Stimulated activated CD8-positive, alpha-beta memory T cell treated with anti-CD3 and anti-CD28 coated beads, Interleukin-12 subunit alpha, Interleukin-12 subunit beta, amount 100 ng/mL, for 24 hours (primary cell): ENCODE measurements at regions not wholly inside any gene's neighbourhood (a gene's known extent, or its start where the extent isn't known, plus 50 kb on each side); places are given as distances from the start of the nearest gene placed in this dataset.
A peak's percentile ranks its signal among the peaks of the same experiment; 100 is the strongest.

ENCODE experiments used
- DNase-seq: peaks from one replicate; pipeline ENCODE4 v3.0.0-alpha.2; 2020; ENCODE audit errors: extremely low read depth

DNA sequence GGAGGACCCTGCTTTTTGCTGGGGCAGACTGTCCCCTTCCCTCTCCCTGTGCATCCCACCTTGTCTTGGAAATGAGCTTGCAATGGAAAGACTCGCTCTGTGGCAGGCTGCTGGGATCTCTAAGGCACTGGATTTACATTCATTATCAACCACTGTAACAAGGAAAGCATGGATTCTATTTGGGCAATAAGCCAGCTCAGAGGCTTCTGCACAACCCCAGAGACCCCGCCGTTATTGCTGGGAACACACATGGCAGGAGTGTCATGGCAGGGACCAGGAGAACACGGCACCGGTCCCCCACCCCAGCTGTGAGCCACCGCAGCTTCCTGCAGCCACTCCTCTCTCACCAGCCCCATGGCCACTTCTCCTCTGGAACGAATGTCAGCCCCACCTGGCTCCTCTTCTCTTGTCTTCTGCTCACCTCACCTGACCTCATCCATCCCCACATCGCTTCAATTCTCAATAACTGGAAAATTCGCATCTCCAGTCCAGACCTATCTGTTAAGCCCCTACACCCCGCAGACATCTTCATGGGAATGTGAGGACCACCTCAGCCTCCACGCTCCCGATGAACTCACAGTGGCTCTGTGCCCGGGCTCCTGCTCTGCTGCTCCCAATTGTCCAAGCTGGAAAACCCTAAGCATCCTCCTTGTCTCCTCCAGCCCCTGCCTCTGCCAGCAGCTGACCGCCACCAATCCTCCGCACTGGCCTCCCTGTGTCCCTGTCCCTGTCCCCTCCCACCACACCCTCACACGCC lies 181.5 kb downstream of the USP12 start:
- no peak for DNase-seq

DNA sequence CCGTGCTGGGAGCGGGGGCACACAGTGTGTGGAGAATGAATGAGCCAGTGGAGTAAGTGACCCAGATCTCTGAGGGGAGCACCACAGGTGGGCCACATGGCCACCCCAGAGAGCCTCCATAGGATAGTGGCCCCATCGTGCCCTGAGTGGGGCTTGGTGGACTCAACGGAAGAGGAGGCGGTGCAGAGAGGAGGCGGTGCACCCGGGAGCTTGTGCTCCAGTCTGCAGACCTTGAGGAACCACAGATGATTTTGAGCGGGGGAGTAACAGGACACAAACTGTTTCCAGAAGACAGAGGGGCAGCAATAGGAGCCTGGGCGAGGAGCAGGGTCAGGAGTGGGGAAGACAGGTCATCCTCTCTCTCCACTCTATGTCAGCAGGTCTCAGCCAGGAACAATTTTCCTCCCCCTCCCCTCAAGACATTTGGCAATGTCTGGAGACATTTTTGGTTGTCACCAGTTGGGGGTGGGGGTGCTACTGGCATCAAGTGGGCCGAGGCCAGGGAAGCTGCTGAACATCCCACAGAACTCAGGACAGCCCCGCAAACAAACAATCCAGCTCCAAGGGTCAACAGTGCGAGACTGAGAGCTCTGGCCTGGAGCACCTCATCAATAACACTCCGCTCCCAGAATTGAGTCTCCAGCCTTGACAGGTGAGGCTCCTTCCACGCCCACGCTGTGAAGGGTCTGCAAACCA lies 182.2 kb downstream of the USP12 start:
- no peak for DNase-seq

DNA sequence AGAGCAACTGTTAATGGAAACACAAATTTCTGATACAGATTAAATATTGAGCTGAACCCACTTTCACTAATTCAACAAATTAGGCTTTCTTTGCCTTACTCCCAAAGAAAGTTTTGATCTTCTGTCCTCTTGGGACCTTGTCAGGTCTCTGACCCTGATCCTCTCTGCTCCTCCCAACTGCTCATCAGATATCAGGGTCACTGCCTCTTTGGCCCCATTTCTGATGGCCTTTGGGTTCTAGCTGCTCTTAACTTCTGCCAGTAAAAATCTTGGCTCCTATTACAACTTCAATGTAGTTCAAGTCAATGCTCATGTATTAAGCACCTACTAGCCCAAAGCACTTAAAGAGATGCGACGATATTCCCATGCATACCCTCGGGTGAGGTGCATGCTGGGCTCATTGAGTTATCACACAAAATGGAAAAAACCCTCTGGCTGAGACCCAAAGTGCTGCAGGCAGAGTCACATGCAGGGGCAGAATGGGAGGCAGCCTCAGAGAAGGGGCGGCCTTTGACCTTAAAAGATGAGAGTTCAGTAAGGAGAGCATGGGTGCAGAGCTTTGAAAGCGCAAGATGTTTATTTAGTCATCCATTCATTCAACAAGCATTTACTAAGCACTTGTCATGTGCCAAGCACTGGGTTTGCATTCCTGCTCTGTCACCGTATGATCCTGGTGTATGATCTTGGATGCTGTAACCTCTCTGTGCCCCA lies 183.4 kb downstream of the USP12 start:
- DNase-seq, result no peak

DNA sequence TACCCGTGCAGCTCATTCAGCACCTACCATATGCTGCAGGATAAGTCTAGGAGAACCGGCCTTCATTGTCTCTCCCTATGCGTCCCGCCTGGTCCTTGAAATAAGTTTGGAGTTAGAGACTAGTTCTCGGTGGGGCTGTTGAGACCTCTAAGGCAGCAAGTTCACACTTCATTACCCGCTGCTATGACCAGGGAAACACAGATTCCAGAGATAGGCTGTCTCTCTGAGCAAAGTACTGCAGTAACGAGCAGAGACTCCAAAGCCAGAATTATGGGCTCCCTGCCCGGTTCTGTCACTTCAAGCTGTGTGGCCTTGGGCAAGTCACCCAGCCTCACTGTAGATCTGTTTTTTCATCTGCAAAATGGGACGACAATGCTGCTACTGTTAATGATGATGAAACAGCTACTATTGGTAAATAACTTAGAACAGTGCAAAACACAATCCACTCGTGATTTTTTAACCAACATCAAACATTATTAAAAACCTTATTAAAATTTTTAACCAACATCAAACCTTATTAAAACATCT lies 184.1 kb downstream of the USP12 start:
- DNase-seq, result no peak

DNA sequence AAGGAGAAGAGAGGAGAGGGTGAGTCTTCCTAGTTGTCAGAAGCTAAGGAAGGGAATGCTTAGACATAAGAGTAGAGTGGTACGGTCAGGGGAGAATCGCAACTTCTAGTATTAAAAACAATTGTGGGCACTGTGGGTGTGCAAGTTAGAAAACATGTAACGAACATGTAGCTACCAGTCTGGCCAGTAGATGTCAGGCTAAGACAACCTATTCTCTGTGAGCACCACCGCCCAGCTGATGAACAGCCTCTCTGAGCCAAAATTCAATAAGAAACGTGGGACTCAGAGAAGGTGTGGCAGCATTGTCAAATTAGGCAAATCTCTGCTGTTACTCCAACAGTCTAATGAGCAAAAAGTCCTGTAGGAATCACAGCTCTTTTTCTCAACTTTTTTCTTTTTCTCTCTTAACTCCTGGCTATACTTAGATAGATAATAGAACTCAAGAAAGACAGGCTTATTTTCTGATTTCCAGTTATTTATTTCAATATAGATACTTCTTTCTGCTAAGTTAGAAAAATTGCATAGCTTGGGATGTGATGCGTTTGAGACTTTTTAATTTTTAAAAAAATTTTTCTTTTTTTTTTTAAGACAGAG lies 186.2 kb downstream of the USP12 start:
- DNase-seq, result peak; percentile 28

DNA sequence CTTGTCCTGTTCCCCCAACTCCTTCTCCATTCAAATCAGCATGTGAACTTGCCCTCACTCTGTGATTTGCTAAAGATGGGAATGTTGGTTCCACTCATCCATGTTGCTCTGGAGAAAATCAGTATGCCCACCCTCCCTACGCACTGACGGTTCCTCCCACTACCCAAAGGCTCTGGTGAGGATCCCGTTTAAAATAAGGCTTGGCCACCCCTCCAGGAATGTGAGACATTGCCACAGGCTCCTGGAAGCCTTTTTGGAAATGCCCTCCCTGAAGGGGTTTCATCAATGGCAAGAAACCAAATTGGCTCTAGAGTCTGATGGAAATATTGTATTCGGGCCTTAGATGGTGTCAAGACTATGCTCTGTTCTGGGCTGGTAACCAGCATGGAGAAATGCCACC lies 187.3 kb downstream of the USP12 start:
- DNase-seq, result no peak

DNA sequence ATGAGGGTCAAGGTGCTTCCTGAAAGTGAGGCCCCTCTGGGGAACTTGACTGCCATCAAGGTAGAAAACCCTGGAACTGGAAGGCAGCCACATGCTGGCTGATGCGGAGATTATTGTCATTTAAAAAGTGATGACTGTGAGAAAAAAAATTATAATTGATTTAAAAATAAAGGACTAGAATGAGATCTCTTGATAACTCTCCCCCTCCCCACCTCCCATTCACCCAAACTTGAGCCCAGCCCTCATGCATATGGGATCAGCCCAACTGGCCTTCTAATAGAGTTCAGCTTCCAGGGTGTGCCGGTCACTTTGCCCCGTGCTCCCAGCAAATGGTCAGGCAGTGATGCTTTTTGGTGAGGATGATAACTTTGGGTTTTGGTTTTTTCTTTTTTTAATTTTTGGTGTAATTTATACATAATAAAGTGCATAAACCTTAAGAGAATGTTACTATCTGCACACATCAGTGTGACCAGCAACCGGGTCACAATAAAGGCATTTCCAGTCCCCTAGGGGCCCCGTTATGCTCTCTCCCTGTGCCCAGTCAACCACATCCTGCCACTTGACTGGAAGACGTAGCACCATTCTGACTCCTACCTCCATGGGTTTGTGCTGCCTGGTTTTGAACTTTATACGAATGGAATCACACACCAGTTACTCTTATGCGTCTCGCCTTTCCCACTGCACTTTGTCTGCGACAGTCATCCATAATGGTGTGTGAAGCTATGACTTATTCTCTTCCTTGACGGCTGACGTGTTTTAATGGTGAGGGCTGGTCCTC lies 187.9 kb downstream of the USP12 start:
- DNase-seq, result no peak

DNA sequence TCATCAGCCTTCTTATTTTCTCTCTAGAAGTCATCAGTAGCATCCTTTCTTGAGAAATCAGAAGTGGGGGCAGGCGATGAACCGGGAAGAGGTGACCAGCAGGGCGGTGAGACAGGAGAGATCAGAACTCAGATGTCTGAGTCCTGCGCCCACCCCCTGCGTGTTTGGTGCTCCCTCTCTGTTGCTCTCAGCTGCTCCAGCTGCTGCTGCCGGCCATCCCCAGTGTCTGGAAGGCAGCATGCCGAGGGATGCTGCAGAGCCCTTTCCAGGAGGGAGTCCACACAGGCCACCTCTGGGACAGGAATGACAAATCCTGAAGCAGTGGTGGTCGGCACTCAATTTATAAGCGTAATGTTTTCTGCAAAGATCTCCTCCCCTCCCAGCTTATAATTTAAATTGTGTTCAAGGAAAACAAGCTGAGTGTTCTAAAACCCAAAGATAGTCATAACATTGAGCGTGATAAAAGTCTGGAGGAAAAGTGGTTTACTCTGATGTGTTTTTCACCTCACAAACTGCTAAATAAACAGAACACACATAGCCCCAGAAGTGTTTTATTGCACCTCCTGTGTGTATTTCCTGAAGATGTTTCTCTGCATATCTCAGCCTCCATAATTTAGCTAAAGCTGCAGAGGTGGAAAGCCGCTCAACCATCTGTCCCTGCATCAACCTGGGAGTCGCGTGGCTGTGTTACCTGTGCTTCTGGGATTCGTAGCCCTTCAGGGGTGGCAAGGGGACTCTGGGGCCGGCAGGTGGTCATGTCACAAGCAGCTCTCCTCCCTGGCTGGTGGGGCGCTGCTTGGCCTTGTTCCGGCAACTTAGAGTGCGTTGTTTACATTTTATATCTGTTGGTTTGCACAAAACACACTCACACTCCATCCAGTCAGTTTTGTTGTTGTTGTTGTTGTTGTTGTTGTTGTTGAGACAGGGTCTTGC lies 191.2 kb downstream of the USP12 start:
- no peak for DNase-seq

DNA sequence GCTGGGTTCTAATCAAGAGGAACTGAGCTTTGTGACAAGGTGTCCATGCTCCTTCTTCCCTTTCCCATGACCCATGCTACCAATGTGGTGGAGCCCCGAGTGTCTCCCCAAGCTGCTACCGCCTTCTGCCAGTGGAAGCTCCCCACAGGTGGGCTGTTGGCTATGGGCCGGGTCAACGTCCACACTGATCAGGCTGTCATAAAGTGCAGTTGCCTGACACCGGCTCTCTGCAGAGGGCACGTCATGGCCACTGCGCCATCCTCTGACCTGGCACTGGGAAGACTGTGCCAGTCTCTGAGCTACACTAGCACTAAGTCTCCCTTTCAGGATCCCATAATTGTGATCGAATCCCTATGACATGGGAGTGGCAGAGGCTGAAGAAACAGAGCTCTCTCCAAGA lies 192.3 kb downstream of the USP12 start:
- DNase-seq, result no peak

DNA sequence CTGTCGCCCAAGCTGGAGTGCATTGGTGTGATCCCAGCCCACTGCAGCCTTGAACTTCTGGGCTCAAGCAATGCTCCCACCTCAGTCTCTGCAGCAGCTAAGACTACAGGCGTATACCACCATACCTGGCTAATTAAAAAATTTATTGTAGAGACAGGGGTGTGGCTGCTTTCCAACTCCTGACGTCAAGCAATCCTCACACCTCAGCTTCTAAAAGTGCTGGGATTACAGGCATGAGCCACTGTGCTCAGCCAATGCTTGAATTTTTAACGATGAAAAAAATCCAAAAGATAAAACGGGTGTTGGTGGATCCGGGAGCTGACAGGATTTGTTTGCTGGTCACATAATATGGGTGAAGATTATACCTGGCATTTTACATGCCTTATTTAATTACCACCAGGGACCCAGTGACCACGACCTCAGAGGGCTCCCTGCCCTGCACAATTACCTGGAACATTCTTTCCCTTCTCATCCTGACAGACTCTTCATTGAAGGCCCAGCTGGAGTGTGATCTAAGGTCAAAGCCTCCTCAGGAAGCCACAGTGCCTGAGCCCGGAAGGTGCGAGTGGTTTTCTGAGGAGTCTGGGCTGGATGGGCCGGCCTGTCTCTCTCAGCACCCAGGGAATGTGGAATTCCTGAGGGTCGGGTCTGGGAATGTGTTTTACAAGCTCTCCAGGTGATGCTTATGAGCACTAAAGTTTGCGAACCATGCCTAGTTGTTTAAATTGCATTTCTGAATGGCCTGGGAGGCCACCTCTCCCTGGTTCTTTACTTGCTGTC lies 193.3 kb downstream of the USP12 start:
- no peak for DNase-seq

DNA sequence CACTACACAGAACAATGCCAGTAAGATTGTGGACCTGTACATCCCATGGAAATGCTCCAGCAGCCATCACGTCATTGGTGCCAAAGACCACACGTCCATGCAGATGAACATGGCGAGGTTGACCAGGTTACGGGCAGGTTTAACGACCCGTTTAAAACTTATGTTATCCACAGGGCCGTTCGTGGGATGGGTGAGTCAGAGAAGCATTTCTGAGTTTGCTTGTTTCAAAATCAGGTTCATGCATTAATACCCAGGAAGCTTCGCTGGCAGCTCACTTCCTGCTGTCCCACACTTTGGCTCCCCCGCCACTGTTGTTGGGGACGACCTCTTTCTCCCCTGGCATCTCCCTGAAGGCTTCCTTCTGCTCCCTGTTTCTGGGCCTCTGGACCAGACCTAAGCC lies 194.1 kb downstream of the USP12 start:
- DNase-seq, result no peak

DNA sequence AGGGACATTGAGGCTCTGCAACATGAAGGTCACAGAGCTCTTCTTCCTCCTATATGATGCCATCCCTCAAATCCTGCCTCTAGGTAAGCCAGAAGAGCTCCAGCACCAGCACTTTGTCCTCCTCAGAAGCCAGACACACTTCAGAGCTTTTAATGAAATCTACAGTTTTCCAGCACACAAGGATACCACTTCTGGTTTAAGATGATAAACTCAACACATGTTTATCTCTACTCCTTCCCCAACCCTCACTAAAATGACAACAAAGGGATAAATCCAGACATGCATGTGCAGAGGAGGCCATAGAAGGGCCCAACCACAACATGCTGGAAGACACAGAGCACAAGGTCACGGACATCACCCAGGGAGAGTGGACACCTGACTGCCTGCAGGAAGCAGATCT lies 195.3 kb downstream of the USP12 start:
- DNase-seq, result no peak

DNA sequence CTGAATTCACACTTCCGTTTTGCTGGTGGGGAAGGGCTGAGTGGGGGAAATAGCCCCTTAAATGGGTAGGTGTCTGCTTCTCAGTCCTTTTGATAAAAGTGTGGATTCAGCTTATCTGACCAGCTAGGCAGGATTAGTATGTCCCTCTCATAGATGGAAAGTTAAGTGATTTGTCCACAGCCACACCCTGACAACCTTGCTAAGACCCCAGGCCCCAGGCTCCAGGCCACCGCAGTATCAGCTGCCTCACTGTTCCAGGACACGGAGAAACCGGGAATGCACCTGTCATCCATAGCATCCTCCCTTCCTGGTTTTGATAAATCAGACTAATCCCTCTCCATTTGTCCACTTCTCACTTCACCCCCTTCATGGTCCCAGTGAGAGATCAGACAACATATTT lies 197.7 kb downstream of the USP12 start:
- DNase-seq, result no peak

DNA sequence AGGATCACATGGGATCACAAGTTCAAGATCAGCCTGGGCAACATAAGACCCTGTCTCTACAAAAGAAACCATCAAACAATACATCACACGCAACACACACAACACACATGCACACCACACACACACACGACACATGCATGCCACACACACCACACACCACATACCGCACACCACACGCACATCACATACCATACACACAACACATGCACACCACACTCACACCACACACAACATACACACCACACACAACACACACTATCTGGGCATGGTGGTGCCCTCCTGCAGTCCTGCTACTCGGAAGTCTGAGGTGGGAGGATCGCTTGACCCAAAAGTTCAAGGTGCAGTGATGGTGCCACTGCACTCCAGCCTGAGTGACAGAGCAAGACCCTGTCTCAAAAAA lies 198.3 kb downstream of the USP12 start:
- DNase-seq, result no peak

DNA sequence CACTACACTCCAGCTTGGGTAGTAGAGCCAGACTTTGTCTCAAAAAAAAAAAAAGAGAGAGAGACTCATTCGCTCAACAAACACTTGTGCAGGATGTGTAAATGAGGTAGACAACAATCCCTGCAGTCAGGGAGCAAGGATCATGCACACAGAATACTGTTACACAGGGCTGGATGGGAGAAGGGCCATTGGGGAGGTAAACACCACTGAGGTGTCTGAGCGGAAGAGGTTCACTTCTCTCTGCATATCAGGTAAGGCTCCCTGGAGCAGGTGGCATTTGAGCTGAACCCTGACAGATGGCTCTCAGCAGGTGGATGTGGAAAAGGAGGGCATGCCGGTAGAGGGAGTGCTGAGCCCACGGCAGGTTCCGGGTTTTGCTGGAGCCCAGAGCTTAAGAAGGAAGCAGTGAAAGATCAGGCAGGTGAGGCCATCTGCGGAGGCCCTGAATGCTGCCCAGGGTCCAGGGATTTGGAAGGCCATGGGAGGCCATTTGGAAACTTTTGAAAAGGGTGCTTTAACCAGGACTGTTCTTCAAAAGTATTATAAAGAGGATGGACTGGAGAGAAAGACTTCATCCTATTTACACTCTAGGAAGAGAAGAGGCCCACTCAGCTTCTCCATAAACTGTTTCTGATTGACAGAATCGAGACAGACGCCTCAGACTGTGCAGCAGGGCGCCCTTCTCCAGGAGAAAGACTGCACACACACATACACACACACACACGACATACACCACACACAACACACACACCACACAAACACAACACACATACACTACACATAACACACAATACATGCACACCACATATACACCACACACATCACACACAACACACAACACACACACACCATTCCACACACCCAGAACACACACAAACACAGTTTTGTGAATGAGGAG lies 199.4 kb downstream of the USP12 start:
- DNase-seq, result no peak

DNA sequence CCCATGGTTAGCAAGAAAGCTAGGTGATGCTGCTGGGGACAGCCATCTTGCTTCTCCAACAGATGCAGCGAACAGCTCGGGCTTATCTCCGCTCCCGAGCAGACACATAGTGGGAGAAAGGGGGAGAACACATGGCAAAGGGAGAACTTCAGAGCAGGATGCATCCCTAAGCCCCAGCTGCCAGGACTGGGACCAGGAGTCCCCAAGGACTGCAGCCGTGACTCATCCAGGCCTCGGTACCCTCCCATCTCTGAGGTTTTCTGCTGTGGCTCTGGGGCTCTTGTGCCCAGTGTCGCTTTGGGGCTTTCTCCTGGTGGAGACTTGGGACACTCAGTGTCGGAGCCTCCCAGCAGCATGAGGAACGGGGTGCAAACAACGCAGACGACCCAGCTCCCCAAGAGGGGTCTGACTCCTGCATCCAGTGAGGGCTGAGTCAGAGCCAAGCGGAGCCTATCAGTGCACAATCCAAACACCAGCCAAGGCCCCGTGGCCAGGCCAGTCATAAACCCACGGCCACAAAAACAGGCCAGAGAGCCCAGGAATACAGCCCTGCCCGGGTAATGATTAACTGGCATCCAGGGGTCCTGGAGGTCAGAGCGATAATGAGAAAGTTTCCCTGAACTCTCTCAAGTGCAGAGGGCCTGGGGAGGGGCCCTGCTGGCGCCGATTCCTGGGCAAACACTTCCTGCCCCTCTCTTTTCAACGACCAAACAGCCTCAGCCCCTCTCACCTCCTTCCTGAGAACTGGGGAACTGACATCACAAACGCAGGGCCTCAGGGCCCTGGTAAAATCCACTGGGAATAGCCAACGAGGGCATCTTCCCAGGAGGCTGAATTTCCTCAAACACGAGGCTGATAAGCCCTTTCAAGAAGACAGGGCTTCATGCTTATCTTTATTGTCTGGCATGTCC lies 202.9 kb downstream of the USP12 start:
- no peak for DNase-seq
